ENCODE measurements at regions not wholly inside any gene's neighbourhood (a gene's known extent, or its start where the extent isn't known, plus 50 kb on each side); places are given as distances from the start of the nearest gene placed in this dataset.

- TF ChIP-seq, protein P1, sequence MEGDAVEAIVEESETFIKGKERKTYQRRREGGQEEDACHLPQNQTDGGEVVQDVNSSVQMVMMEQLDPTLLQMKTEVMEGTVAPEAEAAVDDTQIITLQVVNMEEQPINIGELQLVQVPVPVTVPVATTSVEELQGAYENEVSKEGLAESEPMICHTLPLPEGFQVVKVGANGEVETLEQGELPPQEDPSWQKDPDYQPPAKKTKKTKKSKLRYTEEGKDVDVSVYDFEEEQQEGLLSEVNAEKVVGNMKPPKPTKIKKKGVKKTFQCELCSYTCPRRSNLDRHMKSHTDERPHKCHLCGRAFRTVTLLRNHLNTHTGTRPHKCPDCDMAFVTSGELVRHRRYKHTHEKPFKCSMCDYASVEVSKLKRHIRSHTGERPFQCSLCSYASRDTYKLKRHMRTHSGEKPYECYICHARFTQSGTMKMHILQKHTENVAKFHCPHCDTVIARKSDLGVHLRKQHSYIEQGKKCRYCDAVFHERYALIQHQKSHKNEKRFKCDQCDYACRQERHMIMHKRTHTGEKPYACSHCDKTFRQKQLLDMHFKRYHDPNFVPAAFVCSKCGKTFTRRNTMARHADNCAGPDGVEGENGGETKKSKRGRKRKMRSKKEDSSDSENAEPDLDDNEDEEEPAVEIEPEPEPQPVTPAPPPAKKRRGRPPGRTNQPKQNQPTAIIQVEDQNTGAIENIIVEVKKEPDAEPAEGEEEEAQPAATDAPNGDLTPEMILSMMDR (IDR thresholded peaks at IDR 0.05; ENCODE audit: insufficient read depth, missing control alignments) = no peak
- FAIRE-seq (no peak), DNase-seq (ENCODE audit: insufficient read length, low spot score) (no peak)
These were observed 220.7 kb upstream of the RSPO3 start for GRCh38 chr6:126897758-126898157.

GRCh38 chr6:126904176-126904575 is 214.3 kb upstream of the RSPO3 start:
- FAIRE-seq = no peak
- TF ChIP-seq, protein P1 (IDR thresholded peaks at IDR 0.05; ENCODE audit: insufficient read depth, missing control alignments) = no peak

GRCh38 chr6:126905917-126906316 is 212.6 kb upstream of the RSPO3 start:
- TF ChIP-seq, protein P1 (IDR thresholded peaks at IDR 0.05; ENCODE audit: insufficient read depth, missing control alignments) = no peak
- FAIRE-seq (no peak), DNase-seq (ENCODE audit: insufficient read length, low spot score) (no peak)

More at GRCh38 chr6:126904176-126904575, 214.3 kb upstream of the RSPO3 start:
- DNase-seq (ENCODE audit: insufficient read length, low spot score) = no peak

GRCh38 chr6:126907312-126907711 is 211.2 kb upstream of the RSPO3 start:
- DNase-seq (ENCODE audit: insufficient read length, low spot score) = no peak
- FAIRE-seq = no peak
- TF ChIP-seq, protein P1 (IDR thresholded peaks at IDR 0.05; ENCODE audit: insufficient read depth, missing control alignments) = no peak

DNA sequence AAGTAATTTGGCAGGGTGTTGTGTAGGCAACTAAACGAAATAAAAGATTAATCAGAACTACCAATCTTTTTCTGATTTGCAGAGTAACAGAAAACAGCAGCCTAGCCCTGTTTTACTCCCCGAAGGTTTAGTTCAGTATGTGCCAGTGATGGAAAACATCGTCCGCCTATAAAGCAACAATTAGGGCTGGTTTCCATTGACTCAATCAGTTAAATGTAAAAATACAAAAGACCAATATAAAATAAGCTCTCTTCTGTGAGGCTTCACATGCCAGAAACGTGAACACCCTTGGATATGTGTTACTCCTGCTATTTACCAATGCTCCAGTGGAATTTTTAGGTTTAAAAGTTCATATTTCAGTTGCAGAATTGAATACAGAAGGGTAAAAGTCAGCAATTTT is 210.5 kb upstream of the RSPO3 start:
- FAIRE-seq = no peak
- DNase-seq (ENCODE audit: insufficient read length, low spot score) = no peak
- TF ChIP-seq, protein P1 (IDR thresholded peaks at IDR 0.05; ENCODE audit: insufficient read depth, missing control alignments) = no peak

GRCh38 chr6:126909493-126909892 is 209.0 kb upstream of the RSPO3 start:
- peak; percentile 84 for FAIRE-seq
- TF ChIP-seq, protein P1 (IDR thresholded peaks at IDR 0.05; ENCODE audit: insufficient read depth, missing control alignments) = no peak
- DNase-seq (ENCODE audit: insufficient read length, low spot score) = no peak

DNA sequence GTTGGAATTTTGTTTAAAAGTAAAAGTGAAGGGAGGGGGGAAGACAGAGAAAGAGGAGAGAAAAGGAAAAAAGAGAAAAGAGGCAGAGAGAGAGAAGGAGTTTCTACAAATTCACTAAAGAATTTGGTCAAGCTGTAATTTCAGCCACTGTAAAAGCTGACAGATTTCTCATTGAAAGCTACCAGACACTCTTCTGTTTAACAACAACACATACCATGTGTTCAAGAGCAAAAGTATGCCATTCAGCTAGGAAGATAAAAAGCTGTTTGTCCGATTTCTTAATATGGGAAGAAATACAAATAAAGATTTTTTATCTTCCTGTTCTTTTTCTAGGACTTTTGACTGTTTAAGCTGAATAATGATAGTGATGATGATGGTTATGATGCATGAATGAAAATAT is 204.8 kb upstream of the RSPO3 start:
- DNase-seq (ENCODE audit: insufficient read length, low spot score) (no peak), FAIRE-seq (no peak)

More for the DNA sequence above, 204.8 kb upstream of the RSPO3 start:
- TF ChIP-seq, protein P1 (IDR thresholded peaks at IDR 0.05; ENCODE audit: insufficient read depth, missing control alignments) = no peak

Data from D721Med (cell line).